HG02623 (cell line): ENCODE measurements at regions not wholly inside any gene's neighbourhood (a gene's known extent, or its start where the extent isn't known, plus 50 kb on each side); places are given as distances from the start of the nearest gene placed in this dataset.

Experiments used
- ATAC-seq: cut with Tn5 transposase; IDR thresholded peaks from one replicate; pipeline ENCODE4 v1.9.1; 2021; ENCODE audit warnings: moderate library complexity; ENCODE audit not compliant: unreplicated experiment

GRCh38 chr5:45195026-45195425, 386.3 kb downstream of the MRPS30 start:
- no peak for ATAC-seq
